AG09309 (cell line): ENCODE measurements at regions not wholly inside any gene's neighbourhood (a gene's known extent, or its start where the extent isn't known, plus 50 kb on each side); places are given as distances from the start of the nearest gene placed in this dataset.

Experiments
- DNase-seq: peaks from one replicate; pipeline ENCODE4 v3.0.0-alpha.2; 2010; ENCODE audit warnings: low read depth
- H3K4me3 ChIP-seq: 2 replicates; pipeline ENCODE4 v1.5.1; 2011; ENCODE audit warnings: mild to moderate bottlenecking, low read depth, low read length, moderate library complexity; ENCODE audit not compliant: control insufficient read depth
- TF ChIP-seq, protein P1 (sequence below): IDR thresholded peaks from 2 replicates; pipeline ENCODE4 v1.5.1; 2011; ENCODE audit warnings: mild to moderate bottlenecking, low read depth, low read length, inconsistent platforms; ENCODE audit not compliant: insufficient read depth, control insufficient read depth; ENCODE audit errors: missing control alignments

DNA sequence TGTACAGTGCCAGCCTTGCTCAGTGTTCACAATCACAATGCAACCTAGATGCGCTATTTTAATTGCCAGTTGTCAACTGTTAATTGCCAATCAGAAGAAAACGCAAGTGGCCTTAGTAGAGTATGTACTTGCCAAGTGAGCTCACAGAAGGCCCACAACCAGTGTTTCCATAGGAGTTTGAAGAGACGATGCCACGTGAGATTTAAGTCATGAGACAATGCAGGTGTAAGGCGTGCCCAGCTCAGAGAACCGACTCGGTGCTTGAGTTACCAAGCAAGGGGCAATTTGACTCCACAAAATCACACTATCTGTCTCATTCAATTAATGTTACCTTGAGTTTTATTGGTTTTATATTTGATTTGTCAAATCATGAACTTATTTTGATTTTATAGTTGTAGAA, 65.6 kb downstream of the TEX35 start:
- no peak overlapping the region for H3K4me3 ChIP-seq
- TF ChIP-seq, protein P1, sequence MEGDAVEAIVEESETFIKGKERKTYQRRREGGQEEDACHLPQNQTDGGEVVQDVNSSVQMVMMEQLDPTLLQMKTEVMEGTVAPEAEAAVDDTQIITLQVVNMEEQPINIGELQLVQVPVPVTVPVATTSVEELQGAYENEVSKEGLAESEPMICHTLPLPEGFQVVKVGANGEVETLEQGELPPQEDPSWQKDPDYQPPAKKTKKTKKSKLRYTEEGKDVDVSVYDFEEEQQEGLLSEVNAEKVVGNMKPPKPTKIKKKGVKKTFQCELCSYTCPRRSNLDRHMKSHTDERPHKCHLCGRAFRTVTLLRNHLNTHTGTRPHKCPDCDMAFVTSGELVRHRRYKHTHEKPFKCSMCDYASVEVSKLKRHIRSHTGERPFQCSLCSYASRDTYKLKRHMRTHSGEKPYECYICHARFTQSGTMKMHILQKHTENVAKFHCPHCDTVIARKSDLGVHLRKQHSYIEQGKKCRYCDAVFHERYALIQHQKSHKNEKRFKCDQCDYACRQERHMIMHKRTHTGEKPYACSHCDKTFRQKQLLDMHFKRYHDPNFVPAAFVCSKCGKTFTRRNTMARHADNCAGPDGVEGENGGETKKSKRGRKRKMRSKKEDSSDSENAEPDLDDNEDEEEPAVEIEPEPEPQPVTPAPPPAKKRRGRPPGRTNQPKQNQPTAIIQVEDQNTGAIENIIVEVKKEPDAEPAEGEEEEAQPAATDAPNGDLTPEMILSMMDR, result no peak
- DNase-seq, result no peak

GRCh38 chr1:178579095-178579494, 66.2 kb downstream of the TEX35 start:
- no peak overlapping the region for H3K4me3 ChIP-seq
- TF ChIP-seq, protein P1, result no peak
- no peak for DNase-seq

DNA sequence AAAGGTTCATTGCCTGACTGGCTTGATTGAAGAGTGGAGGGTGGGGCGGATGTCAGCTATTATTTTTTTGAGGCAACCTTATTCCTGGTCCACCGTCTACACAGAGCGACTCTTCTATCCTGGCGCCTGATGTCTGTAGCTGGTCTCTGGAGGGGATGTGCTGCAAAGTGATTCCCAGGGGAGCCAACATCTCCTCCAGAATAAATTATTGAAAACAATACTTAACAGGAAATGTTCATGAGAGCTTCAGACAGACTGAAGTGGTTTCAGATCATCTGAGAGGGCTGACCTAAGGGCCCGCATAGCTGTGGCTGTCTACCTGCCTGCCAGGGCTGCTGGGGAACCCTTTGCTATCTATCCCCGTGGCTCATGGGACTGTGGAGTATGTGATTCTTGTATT, 66.7 kb downstream of the TEX35 start:
- H3K4me3 ChIP-seq, result no peak overlapping the region
- TF ChIP-seq, protein P1, result no peak
- no peak for DNase-seq

- DNase-seq, result no peak
- TF ChIP-seq, protein P1, result no peak
- no peak overlapping the region for H3K4me3 ChIP-seq
These were observed 67.2 kb downstream of the TEX35 start for GRCh38 chr1:178580096-178580495.

DNA sequence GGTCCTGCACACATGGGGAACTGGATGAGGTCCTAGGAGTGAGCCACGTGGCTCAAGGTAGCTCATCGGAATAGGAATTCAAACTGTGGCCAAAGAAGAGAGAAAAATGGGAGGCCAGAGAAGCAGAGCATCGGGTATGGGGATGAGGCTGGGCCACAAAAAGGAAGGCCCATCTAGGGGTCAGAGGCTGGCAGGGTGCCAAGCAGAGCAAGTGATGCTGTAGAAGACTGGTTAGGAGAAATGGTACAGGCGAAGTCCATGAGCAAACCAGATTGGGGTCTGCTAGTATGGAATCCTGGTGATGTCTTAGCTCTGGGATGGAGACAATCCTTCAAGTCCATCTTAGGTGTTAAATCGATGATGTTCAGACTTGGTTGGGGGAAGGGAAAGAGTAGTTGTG, 68.0 kb downstream of the TEX35 start:
- TF ChIP-seq, protein P1, result no peak
- H3K4me3 ChIP-seq, result no peak overlapping the region
- DNase-seq, result no peak

GRCh38 chr1:178581351-178582303, 68.7 kb downstream of the TEX35 start:
- DNase-seq, result no peak
- H3K4me3 ChIP-seq, result no peak overlapping the region
- TF ChIP-seq, protein P1, result no peak
